Activated CD4-positive, alpha-beta T cell treated with anti-CD3 and anti-CD28 coated beads, Interleukin-2, Interleukin-6, amounts not matched to agents 100 ng/mL and 50 ng/mL, durations not matched to agents 16 hours and 8 hours (primary cell): ENCODE measurements at regions not wholly inside any gene's neighbourhood (a gene's known extent, or its start where the extent isn't known, plus 50 kb on each side); places are given as distances from the start of the nearest gene placed in this dataset.
"Not testable (repeated sequence)": the region's sequence is repeated elsewhere in the genome, so short reads cannot be mapped to it uniquely, and the experiment has no call there.

Source experiments
- DNase-seq: peaks from one replicate; pipeline ENCODE4 v3.0.0-alpha.2; 2020

DNA sequence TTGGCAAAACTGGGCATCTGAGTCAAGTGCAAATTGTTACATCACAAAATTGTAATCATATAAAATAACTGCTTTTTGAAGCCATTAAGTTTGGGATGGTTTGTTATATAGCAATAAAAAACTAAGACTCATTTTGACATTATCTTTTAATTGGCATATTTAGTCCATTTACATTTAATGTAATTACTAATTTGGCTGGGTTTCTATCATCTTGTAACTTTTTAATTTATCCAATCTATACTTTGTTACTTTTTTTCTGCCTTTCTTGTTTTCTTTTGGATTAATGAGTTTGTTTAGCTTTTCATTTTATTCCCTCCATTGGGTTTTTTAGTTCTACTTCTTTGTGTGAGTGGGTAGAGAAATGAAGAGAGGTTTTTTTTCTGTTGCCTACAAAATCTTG lies 76.3 kb downstream of the DRAM2 start:
- no peak for DNase-seq

DNA sequence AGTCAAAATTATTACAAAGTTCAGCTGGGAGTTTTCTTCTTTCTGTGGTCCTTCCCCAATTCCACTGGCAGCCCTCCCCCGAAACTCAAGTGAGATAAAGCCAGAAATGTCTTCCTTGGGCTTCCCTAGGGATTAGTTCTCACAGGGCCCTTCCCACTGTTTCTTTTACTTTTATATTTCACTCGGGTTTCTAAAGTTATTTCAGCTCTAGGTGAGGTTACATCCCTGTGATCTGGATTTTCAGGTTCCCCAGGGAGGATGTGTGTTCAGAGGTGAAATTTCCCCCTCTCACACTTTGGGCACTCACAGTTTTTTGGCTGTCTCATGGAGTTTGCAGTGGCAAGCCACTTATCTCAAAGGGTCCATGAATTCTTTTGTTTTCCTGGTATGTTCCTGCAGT lies 77.3 kb downstream of the DRAM2 start:
- no peak for DNase-seq

DNA sequence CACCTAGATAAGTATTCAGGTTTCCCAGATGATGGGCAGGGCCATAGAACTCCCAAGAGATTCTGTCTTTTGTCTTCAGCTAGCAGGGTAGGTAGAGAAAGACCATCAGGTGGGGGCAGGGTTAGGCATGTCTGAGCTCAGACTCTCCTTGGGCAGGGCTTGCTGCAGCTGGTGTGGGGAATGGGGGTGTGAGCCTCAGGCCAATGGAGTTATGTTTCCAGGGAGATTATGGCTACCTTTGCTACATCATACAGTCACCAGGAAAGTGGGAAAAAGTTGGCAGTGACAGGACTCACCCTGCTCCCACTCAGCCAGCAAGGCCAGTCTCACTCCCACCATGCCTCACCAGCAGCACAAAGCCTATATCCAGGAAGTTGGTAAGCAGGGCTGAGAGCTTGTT lies 77.8 kb downstream of the DRAM2 start:
- DNase-seq, result no peak

DNA sequence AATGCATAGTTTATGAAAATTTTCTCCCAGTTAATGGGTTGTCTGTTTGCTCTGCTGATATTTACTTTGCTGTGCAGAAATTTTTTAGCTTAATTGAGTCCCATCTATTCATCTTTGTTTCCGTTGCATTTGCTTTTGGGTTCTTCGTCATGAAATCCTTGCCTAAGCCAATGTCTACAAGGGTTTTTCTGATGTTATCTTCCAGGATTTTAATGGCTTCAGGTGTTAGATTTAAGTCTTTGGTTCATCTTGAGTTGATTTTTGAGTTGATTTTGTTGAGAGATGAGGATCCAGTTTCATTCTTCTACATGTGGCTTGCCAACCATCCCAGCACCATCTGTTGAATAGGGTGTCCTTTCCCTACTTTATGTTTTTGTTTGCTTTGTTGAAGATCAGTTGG lies 85.2 kb downstream of the DRAM2 start:
- no peak for DNase-seq

DNA sequence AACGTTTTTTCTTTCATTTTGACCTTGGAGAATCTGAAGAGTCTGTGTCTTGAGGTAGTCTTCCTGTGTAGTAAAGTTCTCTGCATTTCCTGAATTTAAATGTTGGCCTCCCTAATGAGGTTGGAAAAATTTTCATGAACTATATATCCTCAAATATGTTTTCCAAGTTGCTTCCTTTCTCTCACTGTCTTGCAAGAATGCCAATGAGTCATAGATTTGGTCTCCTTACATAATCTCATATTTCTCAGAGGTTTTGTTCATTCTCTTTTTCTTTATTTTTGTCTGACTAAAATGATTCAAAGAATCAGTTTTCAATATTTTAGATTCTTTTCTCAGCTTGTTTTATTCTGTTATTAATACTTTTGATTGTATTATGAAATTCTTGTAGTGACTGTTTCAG lies 87.6 kb downstream of the DRAM2 start:
- DNase-seq, result no peak

DNA sequence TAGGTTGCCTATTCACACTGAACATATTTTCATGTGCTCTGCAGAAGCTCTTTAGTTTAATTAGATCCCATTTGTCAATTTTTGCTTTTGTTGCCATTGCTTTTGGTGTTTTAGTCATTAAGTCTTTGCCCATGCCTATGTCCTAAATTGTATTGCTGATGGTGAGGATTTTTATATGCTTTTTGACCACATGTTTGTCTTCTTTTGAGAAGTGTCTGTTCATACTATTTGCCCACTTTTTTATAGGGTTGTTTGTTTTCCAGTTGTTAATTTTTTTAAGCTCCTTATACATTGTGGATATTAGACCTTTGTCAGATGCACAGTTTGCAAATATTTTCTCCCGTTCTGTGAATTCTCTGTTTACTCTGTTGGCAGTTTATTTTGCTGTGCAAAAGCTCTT lies 84.5 kb upstream of the LRIF1 start:
- DNase-seq, result not testable (repeated sequence)

DNA sequence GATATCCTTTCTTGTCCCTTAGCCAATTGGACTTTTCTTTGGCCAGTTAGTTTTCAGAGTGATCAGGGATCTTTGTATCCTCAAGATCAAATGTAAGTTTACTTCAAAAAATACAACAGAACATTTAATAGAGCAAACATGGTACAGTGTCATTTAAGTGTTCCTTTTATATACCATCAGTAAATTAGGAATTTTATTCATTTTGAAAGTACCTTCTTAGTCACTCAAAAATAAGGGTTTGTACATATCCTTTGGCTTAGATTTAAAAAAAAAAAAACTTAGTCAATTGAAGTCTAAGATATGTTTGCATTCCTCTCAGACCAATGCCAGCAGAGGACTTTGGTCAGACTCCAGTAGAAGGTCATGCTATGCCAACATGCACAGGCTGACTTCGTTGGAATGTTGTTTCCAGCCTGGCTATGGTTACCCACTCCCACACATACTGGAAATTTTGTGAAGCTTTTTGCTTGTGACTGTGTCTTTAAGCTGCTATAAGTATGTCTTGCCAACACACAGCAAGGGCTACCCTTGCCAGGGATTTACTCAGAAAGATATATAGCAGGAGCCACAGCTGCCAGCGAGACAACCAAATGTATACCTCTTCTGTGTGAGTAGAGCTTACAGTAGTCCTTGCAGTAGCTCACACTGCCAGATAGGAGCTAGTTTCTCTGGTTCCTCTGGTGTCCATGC lies 81.5 kb upstream of the LRIF1 start:
- DNase-seq, result no peak

DNA sequence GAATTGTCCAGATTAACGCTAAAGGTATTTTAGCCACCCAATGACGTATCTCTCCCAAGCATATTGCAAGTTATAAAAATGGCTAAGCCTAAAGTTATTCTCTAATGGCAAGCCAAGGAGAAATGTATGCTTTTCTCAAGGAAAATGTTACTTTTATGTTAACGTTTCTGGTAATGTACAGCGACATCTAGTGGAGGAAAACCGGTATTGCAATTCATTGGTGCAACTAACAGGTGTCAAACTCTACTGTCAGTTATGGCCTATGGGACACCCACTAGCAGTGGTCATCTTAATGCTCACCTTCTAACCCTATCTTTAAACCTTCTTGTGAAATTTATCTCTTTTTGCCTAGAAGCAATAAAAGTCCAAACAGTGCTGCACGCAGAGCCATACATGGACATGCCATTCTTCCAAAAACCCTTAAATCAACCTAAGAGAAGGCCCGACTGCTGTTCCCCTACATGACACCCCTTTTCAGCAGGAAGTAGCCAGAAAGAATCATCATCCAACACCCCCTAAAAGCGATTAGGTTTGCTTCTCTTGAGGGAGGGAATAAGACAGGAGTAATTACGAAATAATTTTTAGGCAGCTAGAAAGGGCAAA lies 68.7 kb upstream of the LRIF1 start:
- DNase-seq, result peak; percentile 63

DNA sequence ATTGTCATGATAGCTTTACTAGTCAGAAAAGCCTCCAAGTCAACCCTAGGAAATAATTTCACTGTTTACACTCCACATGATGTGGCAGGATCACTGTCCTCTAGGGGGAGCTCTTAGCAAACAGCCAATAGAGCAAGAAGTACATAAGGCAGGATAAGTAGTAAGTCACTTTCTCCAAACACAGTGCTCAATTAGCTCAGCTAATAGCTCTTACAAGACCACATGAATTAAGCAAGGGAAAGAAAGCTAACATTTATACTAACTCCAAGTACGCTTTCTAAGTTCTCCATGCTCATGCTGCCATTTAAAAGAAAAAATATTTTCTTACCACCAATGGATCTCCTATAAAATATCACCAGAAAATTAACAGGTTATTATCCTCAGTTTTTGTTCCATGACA lies 66.9 kb upstream of the LRIF1 start:
- peak; percentile 79 for DNase-seq

DNA sequence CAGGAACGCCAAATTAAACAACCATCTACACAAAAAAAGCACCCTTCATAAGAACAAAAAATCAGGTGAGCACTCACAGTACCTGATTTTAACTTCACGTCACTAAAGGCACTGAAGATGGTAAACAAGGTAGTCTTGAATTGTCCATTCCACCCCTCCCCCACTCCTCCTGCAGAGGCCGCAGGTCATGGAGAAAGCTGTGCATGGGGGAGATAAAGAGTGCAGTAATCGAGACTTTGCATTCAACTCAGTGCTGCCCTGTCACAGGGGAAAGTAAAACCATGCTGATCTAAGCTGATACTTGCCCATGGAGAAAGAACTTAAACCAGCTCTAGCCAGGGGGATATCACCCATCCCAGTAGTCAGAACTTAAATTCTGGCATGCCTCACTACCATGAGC lies 61.4 kb upstream of the LRIF1 start:
- DNase-seq, result no peak

DNA sequence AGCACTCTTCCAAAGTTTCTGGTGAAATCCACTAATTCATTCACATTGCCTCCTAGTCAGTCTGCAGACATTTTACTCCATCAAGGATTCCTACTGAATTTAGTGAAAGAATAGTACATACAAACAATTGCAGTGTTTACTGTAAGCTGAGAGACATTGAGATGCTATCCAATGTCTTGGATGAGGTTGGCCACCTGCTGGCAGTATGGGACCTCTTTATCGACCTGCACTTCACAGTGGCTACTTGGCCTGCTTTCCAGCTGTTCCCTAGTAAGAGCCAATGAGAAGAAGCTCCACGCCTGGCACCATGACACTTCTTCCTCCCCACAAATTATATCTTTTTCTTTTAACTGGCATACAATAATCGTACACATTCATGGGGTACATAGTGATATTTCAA lies 51.5 kb upstream of the LRIF1 start:
- no peak for DNase-seq
